ENCODE measurements at regions not wholly inside any gene's neighbourhood (a gene's known extent, or its start where the extent isn't known, plus 50 kb on each side); places are given as distances from the start of the nearest gene placed in this dataset.
"Not testable (repeated sequence)": the region's sequence is repeated elsewhere in the genome, so short reads cannot be mapped to it uniquely, and the experiment has no call there.

GRCh38 chr11:45741032-45741431 lies 63.9 kb upstream of the SLC35C1 start:
- Mint-ChIP-seq H3K27ac (ENCODE audit: unreplicated experiment) (no peak overlapping the region), H3K4me3 (ENCODE audit: unreplicated experiment) (no peak overlapping the region), H3K9me3 (ENCODE audit: unreplicated experiment) (peaks cover 3% of the 10 kb centered on the region), H3K4me1 (ENCODE audit: low read depth, unreplicated experiment) (peaks cover 4% of the 10 kb centered on the region), H3K27me3 (ENCODE audit: unreplicated experiment) (no peaks in the 10 kb centered on the region), H3K36me3 (ENCODE audit: unreplicated experiment) (peaks cover 4% of the 10 kb centered on the region)
- DNase-seq = no peak
- TF ChIP-seq, protein P1, sequence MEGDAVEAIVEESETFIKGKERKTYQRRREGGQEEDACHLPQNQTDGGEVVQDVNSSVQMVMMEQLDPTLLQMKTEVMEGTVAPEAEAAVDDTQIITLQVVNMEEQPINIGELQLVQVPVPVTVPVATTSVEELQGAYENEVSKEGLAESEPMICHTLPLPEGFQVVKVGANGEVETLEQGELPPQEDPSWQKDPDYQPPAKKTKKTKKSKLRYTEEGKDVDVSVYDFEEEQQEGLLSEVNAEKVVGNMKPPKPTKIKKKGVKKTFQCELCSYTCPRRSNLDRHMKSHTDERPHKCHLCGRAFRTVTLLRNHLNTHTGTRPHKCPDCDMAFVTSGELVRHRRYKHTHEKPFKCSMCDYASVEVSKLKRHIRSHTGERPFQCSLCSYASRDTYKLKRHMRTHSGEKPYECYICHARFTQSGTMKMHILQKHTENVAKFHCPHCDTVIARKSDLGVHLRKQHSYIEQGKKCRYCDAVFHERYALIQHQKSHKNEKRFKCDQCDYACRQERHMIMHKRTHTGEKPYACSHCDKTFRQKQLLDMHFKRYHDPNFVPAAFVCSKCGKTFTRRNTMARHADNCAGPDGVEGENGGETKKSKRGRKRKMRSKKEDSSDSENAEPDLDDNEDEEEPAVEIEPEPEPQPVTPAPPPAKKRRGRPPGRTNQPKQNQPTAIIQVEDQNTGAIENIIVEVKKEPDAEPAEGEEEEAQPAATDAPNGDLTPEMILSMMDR (IDR thresholded peaks at IDR 0.05; ENCODE audit: partially characterized antibody, unreplicated experiment) = no peak

GRCh38 chr11:45739866-45740265 lies 65.1 kb upstream of the SLC35C1 start:
- peaks cover 4% of the 10 kb centered on the region for H3K4me1 Mint-ChIP-seq (ENCODE audit: low read depth, unreplicated experiment)
- no peak overlapping the region for H3K4me3 Mint-ChIP-seq (ENCODE audit: unreplicated experiment)
- peaks cover 3% of the 10 kb centered on the region for H3K9me3 Mint-ChIP-seq (ENCODE audit: unreplicated experiment)
- no peaks in the 10 kb centered on the region for H3K27me3 Mint-ChIP-seq (ENCODE audit: unreplicated experiment)
- TF ChIP-seq, protein P1 (IDR thresholded peaks at IDR 0.05; ENCODE audit: partially characterized antibody, unreplicated experiment) = no peak
- H3K36me3 Mint-ChIP-seq (ENCODE audit: unreplicated experiment) = peaks cover 4% of the 10 kb centered on the region
- DNase-seq = no peak
- H3K27ac Mint-ChIP-seq (ENCODE audit: unreplicated experiment) = no peak overlapping the region

GRCh38 chr11:45739071-45739470 lies 65.9 kb upstream of the SLC35C1 start:
- H3K27me3 Mint-ChIP-seq (ENCODE audit: unreplicated experiment); DNase-seq; H3K4me3 Mint-ChIP-seq (ENCODE audit: unreplicated experiment); H3K36me3 Mint-ChIP-seq (ENCODE audit: unreplicated experiment); H3K4me1 Mint-ChIP-seq (ENCODE audit: low read depth, unreplicated experiment); H3K9me3 Mint-ChIP-seq (ENCODE audit: unreplicated experiment); H3K27ac Mint-ChIP-seq (ENCODE audit: unreplicated experiment): not testable (repeated sequence)

- H3K36me3 Mint-ChIP-seq (ENCODE audit: unreplicated experiment); DNase-seq; H3K9me3 Mint-ChIP-seq (ENCODE audit: unreplicated experiment); H3K4me3 Mint-ChIP-seq (ENCODE audit: unreplicated experiment); H3K27ac Mint-ChIP-seq (ENCODE audit: unreplicated experiment); H3K4me1 Mint-ChIP-seq (ENCODE audit: low read depth, unreplicated experiment); H3K27me3 Mint-ChIP-seq (ENCODE audit: unreplicated experiment): not testable (repeated sequence)
Observed at GRCh38 chr11:45738194-45738593, 66.8 kb upstream of the SLC35C1 start.

DNA sequence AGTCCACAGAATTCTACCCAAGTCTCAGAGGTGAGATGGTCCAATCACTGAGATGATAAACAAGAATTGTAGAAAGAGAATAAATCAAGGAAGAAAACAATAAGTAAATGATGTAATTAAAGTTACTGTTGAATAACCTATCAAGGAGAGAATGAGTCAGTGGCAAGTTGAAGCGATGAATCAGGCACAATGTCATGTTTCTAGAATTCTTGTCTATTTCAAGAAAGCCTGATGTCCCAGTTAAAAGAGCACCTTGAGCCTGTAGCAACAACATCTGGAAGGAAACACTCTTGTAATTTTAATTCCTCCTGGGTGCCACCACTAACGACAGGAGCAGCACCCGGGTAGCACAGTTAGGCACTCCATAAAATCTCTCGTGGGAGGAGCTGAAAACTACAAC lies 67.9 kb upstream of the SLC35C1 start:
- Mint-ChIP-seq H3K27me3 (ENCODE audit: unreplicated experiment) (peaks cover 2% of the 10 kb centered on the region), H3K27ac (ENCODE audit: unreplicated experiment) (peak overlapping the region; percentile 33), H3K4me3 (ENCODE audit: unreplicated experiment) (no peak overlapping the region), H3K4me1 (ENCODE audit: low read depth, unreplicated experiment) (peaks cover 4% of the 10 kb centered on the region), H3K36me3 (ENCODE audit: unreplicated experiment) (peaks cover 4% of the 10 kb centered on the region), H3K9me3 (ENCODE audit: unreplicated experiment) (peaks cover 3% of the 10 kb centered on the region)
- no peak for DNase-seq
- TF ChIP-seq, protein P1 (IDR thresholded peaks at IDR 0.05; ENCODE audit: partially characterized antibody, unreplicated experiment) = no peak

- Mint-ChIP-seq H3K4me1 (ENCODE audit: low read depth, unreplicated experiment) (peaks cover 4% of the 10 kb centered on the region), H3K36me3 (ENCODE audit: unreplicated experiment) (peaks cover 4% of the 10 kb centered on the region), H3K27me3 (ENCODE audit: unreplicated experiment) (peaks cover 2% of the 10 kb centered on the region), H3K4me3 (ENCODE audit: unreplicated experiment) (no peak overlapping the region), H3K9me3 (ENCODE audit: unreplicated experiment) (peaks cover 3% of the 10 kb centered on the region), H3K27ac (ENCODE audit: unreplicated experiment) (no peak overlapping the region)
- no peak for DNase-seq
- TF ChIP-seq, protein P1 (IDR thresholded peaks at IDR 0.05; ENCODE audit: partially characterized antibody, unreplicated experiment) = no peak
Observed at GRCh38 chr11:45736424-45736823, 68.5 kb upstream of the SLC35C1 start.
